ENCODE measurements at regions not wholly inside any gene's neighbourhood (a gene's known extent, or its start where the extent isn't known, plus 50 kb on each side); places are given as distances from the start of the nearest gene placed in this dataset.

GRCh38 chr7:63044721-63045120, 953.9 kb upstream of the ZNF722 start:
- WGBS, 2 donors (ENCODE audit: low coverage in 1 of 2), result 75% methylated on average over 3 of the region's 3 CpGs; no CpG with 5 or more reads in 1 of the 2 donors
- DNase-seq, result no peak
- Histone ChIP-seq H3K36me3 (no peaks in the 10 kb centered on the region), H3K27me3 (no peaks in the 10 kb centered on the region), H3K4me1 (no peaks in the 10 kb centered on the region), H3K27ac (no peak overlapping the region), H3K4me3 (no peak overlapping the region), H3K9me3 (no peaks in the 10 kb centered on the region)
- TF ChIP-seq POLR2A (IDR thresholded peaks at IDR 0.05) (no peak), POLR2AphosphoS5 (IDR thresholded peaks at IDR 0.05) (no peak)
- in situ Hi-C loops (cut with MboI; ENCODE audit: low pct_ligation_motif_present in 1 of 4, low pct_unique_long_range_greater_than_20kb in 1 of 4, low sequenced_read_pairs in 3 of 4) (no loop called here), intact Hi-C loops (cut with DNase I; ENCODE audit: low total_unique reads) (no loop called here)

GRCh38 chr7:63045575-63045974, 953.1 kb upstream of the ZNF722 start:
- Histone ChIP-seq H3K4me3 (no peak overlapping the region), H3K4me1 (no peaks in the 10 kb centered on the region), H3K27ac (no peak overlapping the region), H3K9me3 (no peaks in the 10 kb centered on the region), H3K36me3 (no peaks in the 10 kb centered on the region), H3K27me3 (no peaks in the 10 kb centered on the region)
- WGBS, 2 donors (ENCODE audit: low coverage in 1 of 2), result 28 to 36% methylated on average over 2 of the region's 2 CpGs
- intact Hi-C loops (cut with DNase I; ENCODE audit: low total_unique reads), result no loop called here
- TF ChIP-seq EP300 (IDR thresholded peaks at IDR 0.05; ENCODE audit: low read depth) (no peak), POLR2A (IDR thresholded peaks at IDR 0.05) (no peak), POLR2AphosphoS5 (IDR thresholded peaks at IDR 0.05) (no peak), CTCF (IDR thresholded peaks at IDR 0.05) (no peak)
- no peak for DNase-seq
- in situ Hi-C loops (cut with MboI; ENCODE audit: low pct_ligation_motif_present in 1 of 4, low pct_unique_long_range_greater_than_20kb in 1 of 4, low sequenced_read_pairs in 3 of 4), result no loop called here

GRCh38 chr7:63046612-63047011, 952.0 kb upstream of the ZNF722 start:
- 71 to 88% methylated on average over 2 to 3 of the region's 3 CpGs for WGBS, 2 donors (ENCODE audit: low coverage in 1 of 2)
- Histone ChIP-seq H3K9me3 (no peaks in the 10 kb centered on the region), H3K27me3 (no peaks in the 10 kb centered on the region), H3K36me3 (no peaks in the 10 kb centered on the region), H3K4me1 (no peaks in the 10 kb centered on the region), H3K4me3 (no peak overlapping the region), H3K27ac (no peak overlapping the region)
- in situ Hi-C loops (cut with MboI; ENCODE audit: low pct_ligation_motif_present in 1 of 4, low pct_unique_long_range_greater_than_20kb in 1 of 4, low sequenced_read_pairs in 3 of 4) (no loop called here), intact Hi-C loops (cut with DNase I; ENCODE audit: low total_unique reads) (no loop called here)
- DNase-seq, result no peak
- TF ChIP-seq CTCF (IDR thresholded peaks at IDR 0.05), result no peak
- TF ChIP-seq EP300 (IDR thresholded peaks at IDR 0.05; ENCODE audit: low read depth), result no peak
- TF ChIP-seq POLR2AphosphoS5 (IDR thresholded peaks at IDR 0.05), result no peak
- TF ChIP-seq POLR2A (IDR thresholded peaks at IDR 0.05), result no peak

GRCh38 chr7:63047061-63047460, 951.6 kb upstream of the ZNF722 start:
- Histone ChIP-seq H3K4me1 (no peaks in the 10 kb centered on the region), H3K36me3 (no peaks in the 10 kb centered on the region), H3K4me3 (no peak overlapping the region), H3K27me3 (no peaks in the 10 kb centered on the region), H3K27ac (no peak overlapping the region), H3K9me3 (no peaks in the 10 kb centered on the region)
- DNase-seq, result no peak
- no peak for TF ChIP-seq CTCF (IDR thresholded peaks at IDR 0.05)
- TF ChIP-seq EP300 (IDR thresholded peaks at IDR 0.05; ENCODE audit: low read depth), result no peak
- no peak for TF ChIP-seq POLR2AphosphoS5 (IDR thresholded peaks at IDR 0.05)
- TF ChIP-seq POLR2A (IDR thresholded peaks at IDR 0.05), result no peak
- intact Hi-C loops (cut with DNase I; ENCODE audit: low total_unique reads) (no loop called here), in situ Hi-C loops (cut with MboI; ENCODE audit: low pct_ligation_motif_present in 1 of 4, low pct_unique_long_range_greater_than_20kb in 1 of 4, low sequenced_read_pairs in 3 of 4) (no loop called here)
- WGBS, 2 donors (ENCODE audit: low coverage in 1 of 2), result 90% methylated on average over 4 of the region's 4 CpGs; no CpG with 5 or more reads in 1 of the 2 donors

- H3K9me3 ChIP-seq, result no peaks in the 10 kb centered on the region
- DNase-seq, result no peak
- H3K4me3 ChIP-seq, result no peak overlapping the region
- WGBS, 2 donors (ENCODE audit: low coverage in 1 of 2), result 75 to 79% methylated on average over 3 of the region's 3 CpGs
- TF ChIP-seq POLR2AphosphoS5 (IDR thresholded peaks at IDR 0.05) (no peak), CTCF (IDR thresholded peaks at IDR 0.05) (no peak), POLR2A (IDR thresholded peaks at IDR 0.05) (no peak), EP300 (IDR thresholded peaks at IDR 0.05; ENCODE audit: low read depth) (no peak)
- no peaks in the 10 kb centered on the region for H3K27me3 ChIP-seq
- intact Hi-C loops (cut with DNase I; ENCODE audit: low total_unique reads), result no loop called here
- H3K36me3 ChIP-seq, result no peaks in the 10 kb centered on the region
- in situ Hi-C loops (cut with MboI; ENCODE audit: low pct_ligation_motif_present in 1 of 4, low pct_unique_long_range_greater_than_20kb in 1 of 4, low sequenced_read_pairs in 3 of 4), result no loop called here
- no peaks in the 10 kb centered on the region for H3K4me1 ChIP-seq
- H3K27ac ChIP-seq, result no peak overlapping the region
Measured at GRCh38 chr7:63047546-63047945, 951.1 kb upstream of the ZNF722 start.
